ENCODE measurements at regions not wholly inside any gene's neighbourhood (a gene's known extent, or its start where the extent isn't known, plus 50 kb on each side); places are given as distances from the start of the nearest gene placed in this dataset.

DNA sequence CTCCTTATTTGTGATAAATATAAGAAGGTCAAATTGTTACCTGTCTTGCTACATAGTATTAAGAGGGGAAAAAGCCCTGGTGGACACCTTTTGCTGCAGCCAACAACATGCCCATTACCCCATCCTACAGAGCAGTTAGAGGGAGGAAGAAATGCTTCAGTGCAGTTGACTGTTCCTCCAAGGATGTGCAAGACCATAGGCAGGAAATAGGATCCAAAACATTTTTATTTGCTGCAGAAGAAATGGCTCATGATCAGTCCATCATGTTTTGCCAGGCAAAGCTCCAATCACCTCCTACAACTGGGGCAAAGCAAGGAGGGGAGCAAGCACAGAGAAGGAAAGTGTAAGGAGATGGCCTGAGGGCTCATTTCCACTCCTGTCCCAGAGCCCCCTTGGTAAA is 399.1 kb upstream of the PIK3R1 start:
- Histone ChIP-seq H3K4me3 (no peak overlapping the region), H3K4me1 (no peaks in the 10 kb centered on the region), H3K27ac (no peak overlapping the region), H3K4me2 (no peak overlapping the region), H3K9me3 (no peaks in the 10 kb centered on the region)
- ChIA-PET POLR2A (no interaction called here), CTCF (no interaction called here)
- no peak for TF ChIP-seq CHD4 (IDR thresholded peaks at IDR 0.05; ENCODE audit: borderline replicate concordance)
- no peak for FAIRE-seq
- no peak for ATAC-seq
- DNase-seq (ENCODE audit: low read depth in 1 of 2, low spot score in 1 of 2), result no peak

- Histone ChIP-seq H3K4me3 (no peak overlapping the region), H3K9me3 (no peaks in the 10 kb centered on the region), H3K27ac (no peak overlapping the region), H3K4me2 (no peak overlapping the region), H3K4me1 (no peaks in the 10 kb centered on the region)
- ChIA-PET CTCF (no interaction called here), POLR2A (no interaction called here)
- FAIRE-seq, result no peak
- DNase-seq (ENCODE audit: low read depth in 1 of 2, low spot score in 1 of 2), result no peak
- no peak for ATAC-seq
- TF ChIP-seq, protein P1, sequence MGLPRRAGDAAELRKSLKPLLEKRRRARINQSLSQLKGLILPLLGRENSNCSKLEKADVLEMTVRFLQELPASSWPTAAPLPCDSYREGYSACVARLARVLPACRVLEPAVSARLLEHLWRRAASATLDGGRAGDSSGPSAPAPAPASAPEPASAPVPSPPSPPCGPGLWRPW (IDR thresholded peaks at IDR 0.05), result no peak
- TF ChIP-seq NFE2L2 (conservative IDR thresholded peaks at IDR 0.05; ENCODE audit: low read length), result no peak
- TF ChIP-seq CBX2 (IDR thresholded peaks at IDR 0.05; ENCODE audit: borderline replicate concordance, low read depth), result no peak
- no peak for TF ChIP-seq E2F6 (IDR thresholded peaks at IDR 0.05; ENCODE audit: borderline replicate concordance, low read depth)
- no peak for TF ChIP-seq TFCP2L1 (CRISPR knock-in tag; IDR thresholded peaks at IDR 0.05)
- no peak for TF ChIP-seq POLR2A (IDR thresholded peaks at IDR 0.05; ENCODE audit: low read length)
- TF ChIP-seq, protein P2, sequence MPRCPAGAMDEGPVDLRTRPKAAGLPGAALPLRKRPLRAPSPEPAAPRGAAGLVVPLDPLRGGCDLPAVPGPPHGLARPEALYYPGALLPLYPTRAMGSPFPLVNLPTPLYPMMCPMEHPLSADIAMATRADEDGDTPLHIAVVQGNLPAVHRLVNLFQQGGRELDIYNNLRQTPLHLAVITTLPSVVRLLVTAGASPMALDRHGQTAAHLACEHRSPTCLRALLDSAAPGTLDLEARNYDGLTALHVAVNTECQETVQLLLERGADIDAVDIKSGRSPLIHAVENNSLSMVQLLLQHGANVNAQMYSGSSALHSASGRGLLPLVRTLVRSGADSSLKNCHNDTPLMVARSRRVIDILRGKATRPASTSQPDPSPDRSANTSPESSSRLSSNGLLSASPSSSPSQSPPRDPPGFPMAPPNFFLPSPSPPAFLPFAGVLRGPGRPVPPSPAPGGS (IDR thresholded peaks at IDR 0.05), result no peak
- TF ChIP-seq HEYL (CRISPR knock-in tag; IDR thresholded peaks at IDR 0.05), result no peak
- TF ChIP-seq EHF (CRISPR knock-in tag; IDR thresholded peaks at IDR 0.05), result no peak
- 27% methylated on average over 10 of the region's 10 CpGs for WGBS (ENCODE audit: missing lambda C conversion rate)
These were observed 399.8 kb upstream of the PIK3R1 start for GRCh38 chr5:67815455-67816391.

DNA sequence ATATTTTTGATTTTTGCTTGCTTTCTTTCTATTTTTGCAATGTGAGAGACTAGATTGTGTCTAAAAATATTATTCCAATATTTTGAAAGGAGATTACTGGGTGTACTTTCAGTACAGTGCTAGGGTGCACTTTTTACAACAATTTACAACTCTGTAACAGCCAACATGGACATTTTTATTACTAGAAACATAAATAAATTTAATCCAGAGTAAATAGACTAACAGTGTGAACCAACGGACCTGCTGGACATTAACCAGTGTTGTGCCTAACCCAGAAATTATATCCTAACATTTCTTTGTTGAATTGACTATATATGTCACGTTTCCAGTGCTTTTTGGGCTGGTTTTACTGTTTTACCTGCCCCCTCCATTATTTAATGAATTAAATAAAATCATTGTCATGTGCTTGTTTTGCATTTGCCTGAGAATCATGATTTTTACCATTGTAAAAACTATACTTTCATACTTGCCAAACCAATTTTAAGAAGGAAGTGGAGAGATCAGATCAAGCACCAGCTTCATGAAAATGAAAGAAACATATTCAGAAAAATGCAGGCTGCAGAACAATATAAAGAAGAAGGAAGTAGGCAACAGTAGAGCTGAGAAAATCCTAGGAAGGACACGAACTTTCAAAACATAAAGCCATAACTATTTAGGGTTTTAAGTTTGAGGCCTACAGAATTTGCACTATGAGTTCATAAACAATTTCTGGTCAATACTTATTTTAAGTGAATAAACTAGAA is 400.8 kb upstream of the PIK3R1 start:
- CTCF ChIA-PET, result no interaction called here
- no peak overlapping the region for H3K27ac ChIP-seq
- DNase-seq (ENCODE audit: low read depth in 1 of 2, low spot score in 1 of 2) (no peak), FAIRE-seq (no peak), ATAC-seq (no peak)
- POLR2A ChIA-PET, result no interaction called here
- H3K4me1 ChIP-seq, result no peaks in the 10 kb centered on the region
- H3K4me2 ChIP-seq, result no peak overlapping the region
- no peaks in the 10 kb centered on the region for H3K9me3 ChIP-seq
- no peak for TF ChIP-seq BHLHE40 (IDR thresholded peaks at IDR 0.05; ENCODE audit: low read depth, low read length)
- TF ChIP-seq CHD4 (IDR thresholded peaks at IDR 0.05; ENCODE audit: borderline replicate concordance), result no peak
- no peak for TF ChIP-seq SMC3 (IDR thresholded peaks at IDR 0.05)
- TF ChIP-seq, protein P3, sequence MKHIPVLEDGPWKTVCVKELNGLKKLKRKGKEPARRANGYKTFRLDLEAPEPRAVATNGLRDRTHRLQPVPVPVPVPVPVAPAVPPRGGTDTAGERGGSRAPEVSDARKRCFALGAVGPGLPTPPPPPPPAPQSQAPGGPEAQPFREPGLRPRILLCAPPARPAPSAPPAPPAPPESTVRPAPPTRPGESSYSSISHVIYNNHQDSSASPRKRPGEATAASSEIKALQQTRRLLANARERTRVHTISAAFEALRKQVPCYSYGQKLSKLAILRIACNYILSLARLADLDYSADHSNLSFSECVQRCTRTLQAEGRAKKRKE (CRISPR knock-in tag; IDR thresholded peaks at IDR 0.05; ENCODE audit: low read depth), result no peak
- no peak for TF ChIP-seq POLR2AphosphoS2 (conservative IDR thresholded peaks at IDR 0.05; ENCODE audit: low read length)
- TF ChIP-seq ZNF302 (CRISPR knock-in tag; IDR thresholded peaks at IDR 0.05), result no peak
- no peak for TF ChIP-seq PHF8 (IDR thresholded peaks at IDR 0.05; ENCODE audit: borderline replicate concordance, low read depth)
- no peak for TF ChIP-seq HDAC2 (IDR thresholded peaks at IDR 0.05)
- TF ChIP-seq MAZ (IDR thresholded peaks at IDR 0.05; ENCODE audit: borderline replicate concordance, low read depth, low read length), result no peak
- no peak for TF ChIP-seq E2F6 (IDR thresholded peaks at IDR 0.05; ENCODE audit: borderline replicate concordance, low read depth)
- TF ChIP-seq HOXA7 (CRISPR knock-in tag; IDR thresholded peaks at IDR 0.05), result no peak
- TF ChIP-seq RAD21 (conservative IDR thresholded peaks at IDR 0.05 in 1 of 2, IDR thresholded peaks at IDR 0.05 in 1 of 2), result no peak
- H3K4me3 ChIP-seq, result no peak overlapping the region
- WGBS (ENCODE audit: missing lambda C conversion rate), result 4% methylated on average over 3 of the region's 3 CpGs
